Ishikawa (cell line): ENCODE measurements at regions not wholly inside any gene's neighbourhood (a gene's known extent, or its start where the extent isn't known, plus 50 kb on each side); places are given as distances from the start of the nearest gene placed in this dataset.

ENCODE experiments used
- CEBPB ChIP-seq: IDR thresholded peaks from 2 replicates; pipeline ENCODE4 v1.6.1; 2012
- CREB1 ChIP-seq: IDR thresholded peaks from 2 replicates; pipeline ENCODE4 v1.6.1; 2012; ENCODE audit warnings: low read depth
- EGR1 ChIP-seq: IDR thresholded peaks from 2 replicates; pipeline ENCODE4 v1.6.1; 2012
- EP300 ChIP-seq: IDR thresholded peaks from 2 replicates; pipeline ENCODE4 v1.6.1; 2012; ENCODE audit warnings: borderline replicate concordance
- FOXM1 ChIP-seq: IDR thresholded peaks from 2 replicates; pipeline ENCODE4 v1.6.1; 2012; ENCODE audit warnings: low read depth, borderline replicate concordance
- NFIC ChIP-seq: IDR thresholded peaks from 2 replicates; pipeline ENCODE4 v1.6.1; 2012
- RAD21 ChIP-seq: IDR thresholded peaks from 2 replicates; pipeline ENCODE4 v1.6.1; 2012; ENCODE audit warnings: low read depth
- TAF1 ChIP-seq: IDR thresholded peaks from 2 replicates; pipeline ENCODE4 v1.6.1; 2012; ENCODE audit warnings: low read depth, mild to moderate bottlenecking
- TCF12 ChIP-seq: IDR thresholded peaks from 2 replicates; pipeline ENCODE4 v1.6.1; 2012; ENCODE audit warnings: low read depth
- YY1 ChIP-seq: IDR thresholded peaks from 2 replicates; pipeline ENCODE4 v1.6.1; 2012; ENCODE audit warnings: low read depth
- TF ChIP-seq, protein P1 (sequence below): IDR thresholded peaks from 2 replicates; pipeline ENCODE4 v1.6.1; 2012
- TF ChIP-seq, protein P2 (sequence below): IDR thresholded peaks from 2 replicates; pipeline ENCODE4 v1.6.1; 2012; ENCODE audit warnings: low read depth, mild to moderate bottlenecking
- TF ChIP-seq, protein P3 (sequence below): IDR thresholded peaks from 2 replicates; pipeline ENCODE4 v1.6.1; 2012

DNA sequence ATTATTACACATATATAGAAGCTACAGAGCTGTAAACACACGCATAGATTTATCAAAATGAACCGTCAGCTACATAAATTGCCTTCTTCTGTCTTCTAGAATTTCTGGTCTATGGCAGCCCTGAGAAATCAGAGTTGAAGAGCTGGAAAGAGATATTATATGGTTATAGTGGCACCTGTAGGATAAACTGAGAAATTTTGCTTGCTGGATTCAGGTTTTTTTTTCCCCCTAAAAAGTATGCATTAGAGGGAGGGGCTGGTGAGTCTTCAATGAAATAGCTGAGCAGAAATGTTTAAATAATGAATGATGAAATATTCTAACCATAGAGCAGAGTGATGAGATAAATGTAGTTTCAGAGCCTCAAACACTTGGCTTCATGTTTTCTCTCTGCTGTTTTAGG lies 78.0 kb upstream of the DYNC1I1 start:
- TF ChIP-seq YY1 (no peak), CREB1 (no peak), EGR1 (no peak), TAF1 (no peak), RAD21 (no peak), TCF12 (no peak), EP300 (no peak), FOXM1 (no peak), CEBPB (no peak), NFIC (no peak)
- TF ChIP-seq, protein P1, sequence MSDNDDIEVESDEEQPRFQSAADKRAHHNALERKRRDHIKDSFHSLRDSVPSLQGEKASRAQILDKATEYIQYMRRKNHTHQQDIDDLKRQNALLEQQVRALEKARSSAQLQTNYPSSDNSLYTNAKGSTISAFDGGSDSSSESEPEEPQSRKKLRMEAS, result no peak
- TF ChIP-seq, protein P2, sequence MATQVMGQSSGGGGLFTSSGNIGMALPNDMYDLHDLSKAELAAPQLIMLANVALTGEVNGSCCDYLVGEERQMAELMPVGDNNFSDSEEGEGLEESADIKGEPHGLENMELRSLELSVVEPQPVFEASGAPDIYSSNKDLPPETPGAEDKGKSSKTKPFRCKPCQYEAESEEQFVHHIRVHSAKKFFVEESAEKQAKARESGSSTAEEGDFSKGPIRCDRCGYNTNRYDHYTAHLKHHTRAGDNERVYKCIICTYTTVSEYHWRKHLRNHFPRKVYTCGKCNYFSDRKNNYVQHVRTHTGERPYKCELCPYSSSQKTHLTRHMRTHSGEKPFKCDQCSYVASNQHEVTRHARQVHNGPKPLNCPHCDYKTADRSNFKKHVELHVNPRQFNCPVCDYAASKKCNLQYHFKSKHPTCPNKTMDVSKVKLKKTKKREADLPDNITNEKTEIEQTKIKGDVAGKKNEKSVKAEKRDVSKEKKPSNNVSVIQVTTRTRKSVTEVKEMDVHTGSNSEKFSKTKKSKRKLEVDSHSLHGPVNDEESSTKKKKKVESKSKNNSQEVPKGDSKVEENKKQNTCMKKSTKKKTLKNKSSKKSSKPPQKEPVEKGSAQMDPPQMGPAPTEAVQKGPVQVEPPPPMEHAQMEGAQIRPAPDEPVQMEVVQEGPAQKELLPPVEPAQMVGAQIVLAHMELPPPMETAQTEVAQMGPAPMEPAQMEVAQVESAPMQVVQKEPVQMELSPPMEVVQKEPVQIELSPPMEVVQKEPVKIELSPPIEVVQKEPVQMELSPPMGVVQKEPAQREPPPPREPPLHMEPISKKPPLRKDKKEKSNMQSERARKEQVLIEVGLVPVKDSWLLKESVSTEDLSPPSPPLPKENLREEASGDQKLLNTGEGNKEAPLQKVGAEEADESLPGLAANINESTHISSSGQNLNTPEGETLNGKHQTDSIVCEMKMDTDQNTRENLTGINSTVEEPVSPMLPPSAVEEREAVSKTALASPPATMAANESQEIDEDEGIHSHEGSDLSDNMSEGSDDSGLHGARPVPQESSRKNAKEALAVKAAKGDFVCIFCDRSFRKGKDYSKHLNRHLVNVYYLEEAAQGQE, result no peak
- TF ChIP-seq, protein P3, sequence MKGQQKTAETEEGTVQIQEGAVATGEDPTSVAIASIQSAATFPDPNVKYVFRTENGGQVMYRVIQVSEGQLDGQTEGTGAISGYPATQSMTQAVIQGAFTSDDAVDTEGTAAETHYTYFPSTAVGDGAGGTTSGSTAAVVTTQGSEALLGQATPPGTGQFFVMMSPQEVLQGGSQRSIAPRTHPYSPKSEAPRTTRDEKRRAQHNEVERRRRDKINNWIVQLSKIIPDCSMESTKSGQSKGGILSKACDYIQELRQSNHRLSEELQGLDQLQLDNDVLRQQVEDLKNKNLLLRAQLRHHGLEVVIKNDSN, result no peak
